WI38 (cell line): ENCODE measurements at regions not wholly inside any gene's neighbourhood (a gene's known extent, or its start where the extent isn't known, plus 50 kb on each side); places are given as distances from the start of the nearest gene placed in this dataset.

ENCODE experiments used
- H3K4me3 ChIP-seq: 2 replicates; pipeline ENCODE4 v1.5.1; 2011; ENCODE audit warnings: low read depth, mild to moderate bottlenecking, control low read depth, low read length
- TF ChIP-seq, protein P1 (sequence below): IDR thresholded peaks from 2 replicates; pipeline ENCODE4 v1.5.1; 2012; ENCODE audit warnings: low read depth, mild to moderate bottlenecking, control low read depth, low read length

DNA sequence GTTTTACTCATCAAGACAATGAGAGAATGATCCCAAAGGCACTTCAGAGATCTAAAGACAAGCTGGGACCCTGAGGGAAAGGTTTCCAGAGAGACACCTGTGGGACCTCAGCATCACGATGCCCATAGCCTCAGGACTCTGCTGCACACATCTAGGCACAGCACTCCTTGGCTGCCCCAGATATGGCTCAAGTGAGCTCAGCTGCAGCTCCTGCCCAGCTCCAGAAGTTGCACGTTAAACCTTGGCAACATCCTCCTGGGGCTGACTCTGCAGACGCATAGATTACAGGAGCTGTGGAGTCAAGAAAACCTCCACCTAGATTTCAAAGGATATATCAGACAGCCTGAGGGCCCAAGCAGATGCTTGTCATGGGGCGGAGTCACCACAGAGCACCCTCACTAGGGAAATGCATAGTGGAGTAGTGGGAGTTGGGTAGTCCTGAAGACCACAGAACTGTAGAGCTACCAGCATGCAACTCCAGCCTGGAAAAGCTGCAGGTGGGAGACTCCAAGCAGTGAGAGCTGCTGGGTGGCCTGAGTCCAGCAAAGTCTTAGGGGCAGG lies 582.0 kb downstream of the CDH11 start:
- TF ChIP-seq, protein P1, sequence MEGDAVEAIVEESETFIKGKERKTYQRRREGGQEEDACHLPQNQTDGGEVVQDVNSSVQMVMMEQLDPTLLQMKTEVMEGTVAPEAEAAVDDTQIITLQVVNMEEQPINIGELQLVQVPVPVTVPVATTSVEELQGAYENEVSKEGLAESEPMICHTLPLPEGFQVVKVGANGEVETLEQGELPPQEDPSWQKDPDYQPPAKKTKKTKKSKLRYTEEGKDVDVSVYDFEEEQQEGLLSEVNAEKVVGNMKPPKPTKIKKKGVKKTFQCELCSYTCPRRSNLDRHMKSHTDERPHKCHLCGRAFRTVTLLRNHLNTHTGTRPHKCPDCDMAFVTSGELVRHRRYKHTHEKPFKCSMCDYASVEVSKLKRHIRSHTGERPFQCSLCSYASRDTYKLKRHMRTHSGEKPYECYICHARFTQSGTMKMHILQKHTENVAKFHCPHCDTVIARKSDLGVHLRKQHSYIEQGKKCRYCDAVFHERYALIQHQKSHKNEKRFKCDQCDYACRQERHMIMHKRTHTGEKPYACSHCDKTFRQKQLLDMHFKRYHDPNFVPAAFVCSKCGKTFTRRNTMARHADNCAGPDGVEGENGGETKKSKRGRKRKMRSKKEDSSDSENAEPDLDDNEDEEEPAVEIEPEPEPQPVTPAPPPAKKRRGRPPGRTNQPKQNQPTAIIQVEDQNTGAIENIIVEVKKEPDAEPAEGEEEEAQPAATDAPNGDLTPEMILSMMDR = no peak
- H3K4me3 ChIP-seq = no peak overlapping the region

DNA sequence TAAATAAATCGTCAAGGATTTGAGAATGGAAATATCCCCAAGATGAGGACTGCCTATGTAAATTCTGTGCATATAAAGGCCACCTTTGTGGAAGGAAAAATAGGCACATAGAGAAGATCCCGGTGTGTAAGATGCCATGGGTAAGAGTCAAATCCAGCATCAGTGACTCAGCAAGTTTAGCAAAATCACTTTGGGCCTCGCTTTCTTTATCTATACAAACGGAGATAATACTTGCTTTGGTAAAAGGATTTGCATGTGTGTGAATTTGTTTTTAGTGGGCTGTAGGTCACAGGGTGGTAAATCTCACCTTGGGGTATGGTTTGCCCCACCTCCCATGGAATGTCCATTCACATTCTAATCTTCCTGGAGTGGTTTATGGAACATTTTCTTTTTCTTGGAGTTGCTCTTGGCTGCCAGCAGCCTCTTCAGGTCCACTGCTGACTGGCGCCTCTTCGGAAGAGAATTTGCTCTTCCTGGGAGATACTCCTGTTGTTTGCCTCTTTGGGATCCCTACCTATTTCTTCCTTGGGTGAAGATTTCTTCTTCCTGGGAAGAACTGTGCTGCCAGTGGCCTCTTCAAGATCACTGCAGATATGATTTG lies 587.6 kb downstream of the CDH11 start:
- TF ChIP-seq, protein P1 = no peak
- no peak overlapping the region for H3K4me3 ChIP-seq

DNA sequence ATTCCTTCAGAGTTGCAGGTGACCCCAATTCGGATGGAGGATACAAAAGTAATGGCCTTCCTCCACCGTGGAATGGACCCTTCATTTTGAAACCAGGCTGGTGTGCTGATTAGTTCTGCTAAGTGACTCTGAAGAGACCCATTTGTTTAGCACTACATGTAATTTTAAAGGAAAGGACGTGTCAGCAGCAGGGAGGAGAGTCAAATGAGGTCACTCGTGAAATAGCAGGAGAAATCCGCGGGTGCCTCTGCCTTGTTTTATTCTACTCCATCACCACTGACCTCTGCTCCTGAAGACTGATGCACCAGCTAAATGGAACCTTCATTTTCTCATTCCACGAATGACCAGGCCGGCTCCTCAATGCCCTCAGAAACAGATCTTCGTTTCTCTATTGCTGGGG lies 589.2 kb downstream of the CDH11 start:
- no peak overlapping the region for H3K4me3 ChIP-seq
- TF ChIP-seq, protein P1 = no peak

DNA sequence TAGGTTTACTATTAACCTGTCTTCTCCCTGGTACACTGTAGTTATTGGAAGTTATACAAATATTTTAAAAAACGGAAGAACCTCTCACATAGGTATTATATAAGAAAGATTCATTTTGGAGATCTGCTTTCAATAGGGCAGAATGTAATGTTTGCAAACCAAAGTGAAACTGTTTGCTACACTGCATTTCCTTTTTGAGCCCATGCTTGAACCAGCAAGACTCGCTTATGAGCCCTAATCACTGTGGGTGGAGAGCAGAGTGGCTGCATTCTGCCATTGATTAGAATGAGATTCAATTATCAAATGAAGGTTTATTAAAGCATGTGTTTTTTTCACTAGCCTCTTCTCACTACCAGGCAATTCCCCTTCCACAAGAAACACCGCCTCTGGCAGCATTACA lies 589.7 kb downstream of the CDH11 start:
- TF ChIP-seq, protein P1 = no peak
- no peak overlapping the region for H3K4me3 ChIP-seq

DNA sequence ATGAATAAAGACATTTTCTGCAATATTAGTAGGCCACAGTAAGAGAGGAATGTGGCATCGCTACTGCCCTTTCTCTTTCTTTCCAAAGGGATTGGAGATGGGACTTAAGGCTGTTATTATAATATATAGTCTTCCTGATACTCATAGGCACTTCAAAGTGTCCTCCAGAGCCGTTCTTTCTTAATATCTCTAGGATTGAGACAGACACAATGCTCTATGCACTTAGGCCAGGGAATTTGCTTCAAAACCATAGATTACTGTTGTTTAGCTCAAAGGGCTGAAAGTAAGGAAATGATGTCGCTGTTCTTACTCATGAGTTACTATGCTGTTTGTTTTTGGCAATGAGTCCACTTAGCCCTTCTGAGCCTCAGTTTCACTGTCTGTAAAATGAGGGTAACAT lies 590.5 kb downstream of the CDH11 start:
- TF ChIP-seq, protein P1 = no peak
- no peak overlapping the region for H3K4me3 ChIP-seq

DNA sequence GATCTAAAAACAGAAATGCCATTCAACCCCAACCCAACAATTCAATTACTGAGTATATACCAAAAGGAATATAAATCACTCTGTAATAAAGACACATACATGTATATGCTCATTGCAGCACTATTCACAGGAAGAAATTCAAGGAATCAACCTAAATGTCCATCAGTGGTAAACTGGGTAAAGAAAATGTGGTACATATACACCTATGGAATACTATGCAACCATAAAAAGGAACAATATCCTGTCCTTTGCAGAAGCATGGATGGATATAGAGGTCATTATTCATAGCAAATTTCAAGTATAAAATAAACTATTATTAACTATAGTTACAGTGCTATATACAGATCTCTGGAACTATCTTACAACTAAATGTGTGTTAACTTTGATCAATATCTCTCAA lies 599.3 kb downstream of the CDH11 start:
- TF ChIP-seq, protein P1 = no peak

DNA sequence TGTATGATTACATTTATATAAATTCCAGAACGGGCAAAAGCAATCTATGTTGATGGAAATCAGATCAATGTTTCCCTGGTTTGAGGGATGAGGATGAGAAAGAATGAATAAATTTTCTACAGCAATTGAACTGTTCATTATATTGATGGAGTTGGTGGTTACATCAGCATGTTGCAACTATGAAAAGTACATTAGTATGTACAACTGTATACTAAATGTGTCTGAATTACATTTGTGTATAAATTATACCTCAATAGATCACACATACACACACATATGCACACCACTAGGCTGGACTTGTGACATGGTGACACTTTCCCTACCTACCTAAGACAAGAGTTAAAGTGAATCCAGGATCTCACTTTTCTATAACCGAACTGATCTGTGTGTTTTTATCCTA lies 608.0 kb downstream of the CDH11 start:
- no peak overlapping the region for H3K4me3 ChIP-seq
- TF ChIP-seq, protein P1 = no peak

More for the DNA sequence above, 599.3 kb downstream of the CDH11 start:
- no peak overlapping the region for H3K4me3 ChIP-seq
